ENCODE measurements at regions not wholly inside any gene's neighbourhood (a gene's known extent, or its start where the extent isn't known, plus 50 kb on each side); places are given as distances from the start of the nearest gene placed in this dataset.

- TF ChIP-seq CTCF (IDR thresholded peaks at IDR 0.05) (no peak), NFYB (CRISPR knock-in tag; conservative IDR thresholded peaks at IDR 0.05; ENCODE audit: low read depth) (no peak), SP1 (CRISPR knock-in tag; conservative IDR thresholded peaks at IDR 0.05) (no peak), ARID4B (CRISPR knock-in tag; IDR thresholded peaks at IDR 0.05; ENCODE audit: borderline replicate concordance) (no peak), RELA (CRISPR knock-in tag; IDR thresholded peaks at IDR 0.05; ENCODE audit: borderline replicate concordance) (no peak), MAX (CRISPR knock-in tag; IDR thresholded peaks at IDR 0.05) (no peak), E2F4 (CRISPR knock-in tag; IDR thresholded peaks at IDR 0.05; ENCODE audit: borderline replicate concordance, low read depth) (no peak), ZNF232 (CRISPR knock-in tag; IDR thresholded peaks at IDR 0.05) (no peak), ELF4 (CRISPR knock-in tag; IDR thresholded peaks at IDR 0.05; ENCODE audit: low read depth) (no peak), ESRRA (CRISPR knock-in tag; IDR thresholded peaks at IDR 0.05; ENCODE audit: borderline replicate concordance) (no peak)
These were observed 858.1 kb downstream of the TRIB2 start for GRCh38 chr2:13574831-13575230.

All from WTC11 (cell line).